DND-41 (cell line): ENCODE measurements at regions not wholly inside any gene's neighbourhood (a gene's known extent, or its start where the extent isn't known, plus 50 kb on each side); places are given as distances from the start of the nearest gene placed in this dataset.
"Not testable (repeated sequence)": the region's sequence is repeated elsewhere in the genome, so short reads cannot be mapped to it uniquely, and the experiment has no call there.

Experiments used
- ATAC-seq: fragments of 200-7000 bp; cut with Tn5 transposase; 3 replicates; pipeline ENCODE4 v1.9.1; 2021; ENCODE audit warnings: low read depth; ENCODE audit not compliant: insufficient read depth
- DNase-seq: peaks from one replicate; pipeline ENCODE4 v3.0.0-alpha.2; 2020
- H2AFZ ChIP-seq: 2 replicates; pipeline ENCODE4 v1.6.0; 2012; ENCODE audit warnings: low read depth, low read length
- H3K27ac ChIP-seq: 2 replicates; pipeline ENCODE4 v1.5.1; 2012; ENCODE audit warnings: low read length, inconsistent platforms
- H3K27me3 ChIP-seq: fragments of 200-600 bp; sonication (generic); 2 replicates; pipeline ENCODE4 v1.6.0; 2012; ENCODE audit warnings: low read length, mild to moderate bottlenecking, inconsistent platforms; ENCODE audit not compliant: insufficient read depth, poor library complexity
- H3K36me3 ChIP-seq: 2 replicates; pipeline ENCODE4 v1.5.1; 2012; ENCODE audit warnings: low read length, inconsistent platforms; ENCODE audit not compliant: insufficient read depth
- H3K4me1 ChIP-seq: 2 replicates; pipeline ENCODE4 v1.5.1; 2012; ENCODE audit warnings: mild to moderate bottlenecking, low read length; ENCODE audit not compliant: insufficient read depth
- H3K4me2 ChIP-seq: 2 replicates; pipeline ENCODE4 v1.6.0; 2012; ENCODE audit warnings: mild to moderate bottlenecking, moderate library complexity, low read length, inconsistent platforms; ENCODE audit not compliant: insufficient read depth
- H3K4me3 ChIP-seq, 2 experiments: fragments of 200-600 bp in 1 of 2; shearing (Covaris generic) in 1 of 2; 2 replicates each; pipeline ENCODE4 v1.5.1; 2012 to 2016; ENCODE audit warnings: inconsistent platforms in 2 of 2, low read length in 2 of 2, mild to moderate bottlenecking in 2 of 2, low read depth in 1 of 2, moderate library complexity in 1 of 2
- H3K79me2 ChIP-seq: 2 replicates; pipeline ENCODE4 v1.6.0; 2012; ENCODE audit warnings: low read length, inconsistent platforms; ENCODE audit not compliant: insufficient read depth
- H3K9ac ChIP-seq: 2 replicates; pipeline ENCODE4 v1.6.0; 2012; ENCODE audit warnings: low read depth, mild to moderate bottlenecking, inconsistent platforms, low read length, moderate library complexity
- H3K9me3 ChIP-seq: 2 replicates; pipeline ENCODE4 v1.5.1; 2012; ENCODE audit warnings: low read length, moderate library complexity, mild to moderate bottlenecking, inconsistent platforms; ENCODE audit not compliant: insufficient read depth, severe bottlenecking
- H4K20me1 ChIP-seq: 2 replicates; pipeline ENCODE4 v1.6.0; 2012; ENCODE audit warnings: low read length; ENCODE audit not compliant: insufficient read depth
- CTCF ChIP-seq: IDR thresholded peaks from 2 replicates; pipeline ENCODE4 v1.5.1; 2012; ENCODE audit warnings: borderline replicate concordance, low read length, moderate library complexity, mild to moderate bottlenecking; ENCODE audit not compliant: poor library complexity, severe bottlenecking; ENCODE audit errors: extremely low read depth
- EZH2 ChIP-seq: IDR thresholded peaks from 3 replicates; pipeline ENCODE4 v1.6.1; 2012; ENCODE audit warnings: borderline replicate concordance, low read depth, mild to moderate bottlenecking, moderate library complexity, low read length, inconsistent platforms; ENCODE audit not compliant: severe bottlenecking

GRCh38 chrX:85698921-85699320 lies 319.5 kb upstream of the POF1B start:
- no peak overlapping the region for H2AFZ ChIP-seq
- H3K4me1 ChIP-seq: no peaks in the 10 kb centered on the region
- ATAC-seq (no peak), DNase-seq (no peak)
- H3K36me3 ChIP-seq: no peaks in the 10 kb centered on the region
- no peaks in the 10 kb centered on the region for H3K9me3 ChIP-seq
- H4K20me1 ChIP-seq: no peaks in the 10 kb centered on the region
- H3K4me2 ChIP-seq: no peak overlapping the region
- H3K27ac ChIP-seq: no peak overlapping the region
- no peaks in the 10 kb centered on the region for H3K79me2 ChIP-seq
- TF ChIP-seq CTCF: no peak
- no peak for TF ChIP-seq EZH2
- no peaks in the 10 kb centered on the region for H3K27me3 ChIP-seq
- no peak overlapping the region for H3K9ac ChIP-seq
- no peak overlapping the region for H3K4me3 ChIP-seq

DNA sequence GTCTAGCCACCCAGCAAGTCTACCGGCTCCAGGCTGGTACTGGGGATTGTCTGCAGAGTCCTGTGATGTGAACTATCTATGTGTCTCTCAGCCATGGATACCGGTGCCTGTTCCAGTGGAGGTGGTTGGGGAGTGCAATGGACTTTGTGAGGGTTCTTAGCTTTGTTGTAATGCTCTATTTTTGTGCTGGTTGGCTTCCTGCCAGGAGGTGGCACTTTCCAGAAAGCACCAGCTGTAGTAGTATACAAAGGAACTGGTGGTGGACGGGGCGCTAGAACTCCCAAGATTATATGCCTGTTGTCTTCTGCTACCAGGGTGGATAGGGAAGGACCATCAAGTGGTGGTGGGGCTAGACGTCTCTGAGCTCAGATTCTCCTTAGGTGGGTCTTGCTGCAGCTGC lies 306.4 kb upstream of the POF1B start:
- H4K20me1 ChIP-seq: no peaks in the 10 kb centered on the region

DNA sequence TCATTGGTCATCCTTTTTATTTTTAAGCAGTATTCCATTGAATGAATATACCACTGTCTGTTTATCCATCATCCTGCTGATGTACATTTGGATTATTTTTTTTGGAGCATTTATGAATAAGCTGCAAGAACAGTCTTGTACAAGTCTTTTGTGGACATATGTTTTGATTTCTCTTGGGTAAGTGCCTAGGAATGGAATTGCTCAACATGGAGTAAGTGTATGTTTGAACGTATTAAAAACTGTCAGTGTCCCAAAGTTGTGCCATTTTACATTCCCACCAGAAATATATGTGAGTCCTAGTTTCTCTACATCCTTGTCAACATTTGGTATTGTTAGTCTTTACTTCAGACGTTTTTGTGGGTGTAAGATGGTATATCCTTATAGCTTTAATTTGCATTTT lies 287.0 kb upstream of the POF1B start:
- Histone ChIP-seq H3K4me2 (no peak overlapping the region), H3K27me3 (no peaks in the 10 kb centered on the region), H3K79me2 (no peaks in the 10 kb centered on the region), H4K20me1 (no peaks in the 10 kb centered on the region), H2AFZ (no peak overlapping the region), H3K4me1 (no peaks in the 10 kb centered on the region), H3K4me3 (no peak overlapping the region), H3K9ac (no peak overlapping the region), H3K9me3 (no peaks in the 10 kb centered on the region), H3K27ac (no peak overlapping the region), H3K36me3 (no peaks in the 10 kb centered on the region)
- DNase-seq (no peak), ATAC-seq (no peak)
- TF ChIP-seq CTCF (no peak), EZH2 (no peak)

More for the DNA sequence above, 306.4 kb upstream of the POF1B start:
- H3K27me3 ChIP-seq: no peaks in the 10 kb centered on the region
- H3K4me2 ChIP-seq: no peak overlapping the region
- no peak overlapping the region for H3K4me3 ChIP-seq
- TF ChIP-seq CTCF (no peak), EZH2 (no peak)
- H3K4me1 ChIP-seq: no peaks in the 10 kb centered on the region
- no peaks in the 10 kb centered on the region for H3K79me2 ChIP-seq
- no peak overlapping the region for H3K27ac ChIP-seq
- no peak overlapping the region for H2AFZ ChIP-seq
- no peaks in the 10 kb centered on the region for H3K36me3 ChIP-seq
- no peak for DNase-seq
- H3K9ac ChIP-seq: no peak overlapping the region
- no peak for ATAC-seq
- no peaks in the 10 kb centered on the region for H3K9me3 ChIP-seq

DNA sequence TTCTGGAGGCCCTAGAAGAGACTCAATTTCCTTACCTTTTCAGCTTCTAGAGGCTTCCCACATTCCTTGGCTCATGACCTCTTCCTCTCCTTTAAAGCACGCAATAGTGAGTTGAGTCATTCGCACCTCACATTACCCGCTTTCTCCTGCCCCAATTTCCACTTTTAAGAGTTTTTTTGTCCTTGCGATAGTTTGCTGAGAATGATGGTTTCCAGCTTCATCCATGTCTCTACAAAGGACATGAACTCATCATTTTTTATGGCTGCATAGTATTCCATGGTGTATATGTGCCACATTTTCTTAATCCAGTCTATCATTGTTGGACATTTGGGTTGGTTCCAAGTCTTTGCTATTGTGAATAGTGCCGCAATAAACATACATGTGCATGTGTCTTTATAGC lies 284.5 kb upstream of the POF1B start:
- not testable (repeated sequence) for H3K4me1 ChIP-seq, H3K9ac ChIP-seq, H3K9me3 ChIP-seq, H4K20me1 ChIP-seq, DNase-seq, ATAC-seq, H3K27me3 ChIP-seq, H2AFZ ChIP-seq, H3K4me3 ChIP-seq, H3K27ac ChIP-seq, H3K36me3 ChIP-seq, H3K4me2 ChIP-seq, H3K79me2 ChIP-seq
